MM.1S (cell line): ENCODE measurements at regions not wholly inside any gene's neighbourhood (a gene's known extent, or its start where the extent isn't known, plus 50 kb on each side); places are given as distances from the start of the nearest gene placed in this dataset.
"Not testable (repeated sequence)": the region's sequence is repeated elsewhere in the genome, so short reads cannot be mapped to it uniquely, and the experiment has no call there.

Experiments used
- EZH2 ChIP-seq: fragments of 300-600 bp; sonication (generic); optimal IDR thresholded peaks from 2 replicates; pipeline ENCODE3; 2017; ENCODE audit warnings: low read depth, mild to moderate bottlenecking, antibody characterized with exemption, low read length, mixed read lengths
- EZH2phosphoT487 ChIP-seq: fragments of 300-600 bp; sonication (generic); IDR thresholded peaks from 2 replicates; pipeline ENCODE4 v1.6.1; 2018; ENCODE audit warnings: antibody characterized with exemption, low read length
- TF ChIP-seq, protein P1 (sequence below): fragments of 300-600 bp; sonication (generic); IDR thresholded peaks from 2 replicates; pipeline ENCODE4 v1.5.1; 2016; ENCODE audit warnings: antibody characterized with exemption, low read length, mixed read lengths

DNA sequence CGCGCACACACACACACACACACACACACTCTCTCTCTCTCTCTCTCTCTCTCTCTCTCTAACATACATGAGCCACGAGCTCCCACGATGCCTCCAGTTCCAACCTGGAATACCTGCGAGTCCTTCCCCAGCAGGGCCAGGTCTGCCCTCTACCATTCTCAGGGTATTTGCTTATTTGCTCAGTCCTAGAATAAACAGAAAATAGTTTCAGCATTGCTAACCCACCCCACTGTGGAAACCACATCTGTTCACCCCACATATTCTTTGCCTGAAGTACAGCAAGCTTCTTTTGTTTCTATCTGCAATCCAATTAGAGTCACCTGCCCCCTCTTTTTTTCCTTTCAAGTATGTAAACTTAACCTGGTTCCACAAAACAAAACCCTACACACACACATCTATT, 174.0 kb upstream of the ZNF469 start:
- TF ChIP-seq, protein P1, sequence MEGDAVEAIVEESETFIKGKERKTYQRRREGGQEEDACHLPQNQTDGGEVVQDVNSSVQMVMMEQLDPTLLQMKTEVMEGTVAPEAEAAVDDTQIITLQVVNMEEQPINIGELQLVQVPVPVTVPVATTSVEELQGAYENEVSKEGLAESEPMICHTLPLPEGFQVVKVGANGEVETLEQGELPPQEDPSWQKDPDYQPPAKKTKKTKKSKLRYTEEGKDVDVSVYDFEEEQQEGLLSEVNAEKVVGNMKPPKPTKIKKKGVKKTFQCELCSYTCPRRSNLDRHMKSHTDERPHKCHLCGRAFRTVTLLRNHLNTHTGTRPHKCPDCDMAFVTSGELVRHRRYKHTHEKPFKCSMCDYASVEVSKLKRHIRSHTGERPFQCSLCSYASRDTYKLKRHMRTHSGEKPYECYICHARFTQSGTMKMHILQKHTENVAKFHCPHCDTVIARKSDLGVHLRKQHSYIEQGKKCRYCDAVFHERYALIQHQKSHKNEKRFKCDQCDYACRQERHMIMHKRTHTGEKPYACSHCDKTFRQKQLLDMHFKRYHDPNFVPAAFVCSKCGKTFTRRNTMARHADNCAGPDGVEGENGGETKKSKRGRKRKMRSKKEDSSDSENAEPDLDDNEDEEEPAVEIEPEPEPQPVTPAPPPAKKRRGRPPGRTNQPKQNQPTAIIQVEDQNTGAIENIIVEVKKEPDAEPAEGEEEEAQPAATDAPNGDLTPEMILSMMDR: not testable (repeated sequence)
- TF ChIP-seq EZH2phosphoT487, EZH2: not testable (repeated sequence)
